ENCODE measurements at regions not wholly inside any gene's neighbourhood (a gene's known extent, or its start where the extent isn't known, plus 50 kb on each side); places are given as distances from the start of the nearest gene placed in this dataset.

- no peak for DNase-seq (ENCODE audit: low read depth, low spot score)
- dilution Hi-C loops (cut with MboI; ENCODE audit: extremely low pct_ligation_motif_present, low sequenced_read_pairs), result no loop called here
- no peak for TF ChIP-seq GATA2 (IDR thresholded peaks at IDR 0.05; ENCODE audit: insufficient read depth, insufficient read length, low read depth, low read length)
- no peak for TF ChIP-seq MAX (IDR thresholded peaks at IDR 0.05; ENCODE audit: insufficient read depth, insufficient read length)
- no peak for TF ChIP-seq JUN (IDR thresholded peaks at IDR 0.05; ENCODE audit: borderline replicate concordance, insufficient read depth, insufficient read length, low read depth)
- TF ChIP-seq MYC (IDR thresholded peaks at IDR 0.05; ENCODE audit: low read depth, low read length), result no peak
- peak; percentile 27 for TF ChIP-seq FOS (IDR thresholded peaks at IDR 0.05; ENCODE audit: borderline replicate concordance, insufficient read depth, low read length)
Observed at GRCh38 chr2:11072550-11072949, 82.7 kb upstream of the SLC66A3 start.

DNA sequence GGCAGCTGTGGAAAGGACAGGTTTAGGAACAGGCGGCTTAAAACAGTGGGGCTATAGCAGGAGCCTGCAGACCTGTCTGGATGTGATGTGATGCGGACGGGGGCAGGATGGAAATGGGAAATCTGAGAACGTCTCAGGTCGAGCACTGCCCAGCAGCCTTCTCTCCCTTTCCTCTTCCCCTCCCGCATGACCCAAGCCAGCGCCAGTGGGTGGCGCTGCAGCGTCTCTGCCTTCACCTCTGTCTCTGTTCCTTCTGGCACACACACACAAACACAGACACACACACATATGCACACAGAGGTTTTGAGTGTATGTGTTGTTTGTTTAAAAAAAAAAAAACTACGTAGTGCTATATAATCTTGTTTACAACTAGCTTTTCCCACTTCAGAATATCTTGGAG is 82.0 kb upstream of the SLC66A3 start:
- CTCF ChIA-PET, result interaction anchor here (1.5 kb wide), 1 partner anchor 241 kb away, joined by 3 read pairs; no protein-coding TSS in a partner anchor
- H3K4me3 ChIP-seq (replicated peaks in 1 of 3; ENCODE audit: insufficient read depth in 1 of 3, low read depth in 1 of 3, low read length in 3 of 3), result no peak overlapping the region
- peak overlapping the region; percentile 90 for H2AFZ ChIP-seq (ENCODE audit: low read depth, low read length)
- no TSS peak for BruUV-seq (replicated peaks)
- no peaks in the 10 kb centered on the region for H3K36me3 ChIP-seq (ENCODE audit: control insufficient read depth in 2 of 2, extremely low read depth in 1 of 2, insufficient read depth in 2 of 2, low read length in 2 of 2)
- H3K4me2 ChIP-seq (ENCODE audit: insufficient read depth, low read length), result peak overlapping the region; percentile 30
- H3K9me3 ChIP-seq (replicated peaks; ENCODE audit: control insufficient read depth, insufficient read depth, low read length), result no peaks in the 10 kb centered on the region
- DNase-seq (ENCODE audit: low read depth, low spot score) (peak; percentile 30), FAIRE-seq (peak; percentile 67)
- POLR2A ChIA-PET, result no interaction called here
- H3K9ac ChIP-seq (replicated peaks; ENCODE audit: extremely low read depth, insufficient read depth, low read length), result no peak overlapping the region
- peak; percentile 50 to 61 for TF ChIP-seq CTCF (IDR thresholded peaks at IDR 0.05; ENCODE audit: extremely low read depth in 1 of 2, insufficient read depth in 1 of 2, low read depth in 1 of 2, low read length in 2 of 2)
- TF ChIP-seq MYC (IDR thresholded peaks at IDR 0.05; ENCODE audit: low read depth, low read length), result no peak
- no peak for TF ChIP-seq FOS (IDR thresholded peaks at IDR 0.05; ENCODE audit: borderline replicate concordance, insufficient read depth, low read length)
- intact Hi-C loops (cut with micrococcal nuclease) (loop anchor here (1.0 kb wide), 1 partner anchor 51 kb away; no protein-coding TSS in a partner anchor), dilution Hi-C loops (cut with MboI; ENCODE audit: extremely low pct_ligation_motif_present, low sequenced_read_pairs) (no loop called here)
- no peaks in the 10 kb centered on the region for H3K27me3 ChIP-seq (ENCODE audit: control insufficient read depth in 2 of 2, insufficient read depth in 2 of 2, low read length in 2 of 2)
- no peak overlapping the region for H3K27ac ChIP-seq (ENCODE audit: insufficient read depth, low read depth, low read length)
- no peaks in the 10 kb centered on the region for H3K9me1 ChIP-seq (replicated peaks; ENCODE audit: control insufficient read depth, extremely low read depth, insufficient read depth, low read length)
- H4K20me1 ChIP-seq (replicated peaks; ENCODE audit: control insufficient read depth, extremely low read depth, insufficient read depth, low read length), result no peaks in the 10 kb centered on the region
- H3K4me1 ChIP-seq (ENCODE audit: control insufficient read depth, extremely low read depth, insufficient read depth, low read length), result peaks cover 17% of the 10 kb centered on the region
- H3K79me2 ChIP-seq (ENCODE audit: control insufficient read depth, insufficient read depth, low read length), result no peaks in the 10 kb centered on the region

More at GRCh38 chr2:11072550-11072949, 82.7 kb upstream of the SLC66A3 start:
- ChIA-PET CTCF (interaction anchor here (1.5 kb wide), 1 partner anchor 240 kb away, joined by 3 read pairs; no protein-coding TSS in a partner anchor), POLR2A (interaction anchor here (0.6 kb wide), 1 partner anchor 205 kb away, joined by 8 read pairs; no protein-coding TSS in a partner anchor)
- Histone ChIP-seq H3K36me3 (ENCODE audit: control insufficient read depth in 2 of 2, extremely low read depth in 1 of 2, insufficient read depth in 2 of 2, low read length in 2 of 2) (no peaks in the 10 kb centered on the region), H3K27ac (ENCODE audit: insufficient read depth, low read depth, low read length) (no peak overlapping the region), H3K4me2 (ENCODE audit: insufficient read depth, low read length) (no peak overlapping the region), H3K9me3 (replicated peaks; ENCODE audit: control insufficient read depth, insufficient read depth, low read length) (no peaks in the 10 kb centered on the region), H2AFZ (ENCODE audit: low read depth, low read length) (peak overlapping the region; percentile 90), H3K27me3 (ENCODE audit: control insufficient read depth in 2 of 2, insufficient read depth in 2 of 2, low read length in 2 of 2) (no peaks in the 10 kb centered on the region), H3K4me3 (replicated peaks in 1 of 3; ENCODE audit: insufficient read depth in 1 of 3, low read depth in 1 of 3, low read length in 3 of 3) (no peak overlapping the region), H3K79me2 (ENCODE audit: control insufficient read depth, insufficient read depth, low read length) (no peaks in the 10 kb centered on the region), H3K9ac (replicated peaks; ENCODE audit: extremely low read depth, insufficient read depth, low read length) (no peak overlapping the region), H3K9me1 (replicated peaks; ENCODE audit: control insufficient read depth, extremely low read depth, insufficient read depth, low read length) (no peaks in the 10 kb centered on the region), H3K4me1 (ENCODE audit: control insufficient read depth, extremely low read depth, insufficient read depth, low read length) (peaks cover 17% of the 10 kb centered on the region), H4K20me1 (replicated peaks; ENCODE audit: control insufficient read depth, extremely low read depth, insufficient read depth, low read length) (no peaks in the 10 kb centered on the region)
- no TSS peak for BruUV-seq (replicated peaks)
- intact Hi-C loops (cut with micrococcal nuclease), result no loop called here
- FAIRE-seq, result peak; percentile 72
